ENCODE measurements at regions not wholly inside any gene's neighbourhood (a gene's known extent, or its start where the extent isn't known, plus 50 kb on each side); places are given as distances from the start of the nearest gene placed in this dataset.

DNA sequence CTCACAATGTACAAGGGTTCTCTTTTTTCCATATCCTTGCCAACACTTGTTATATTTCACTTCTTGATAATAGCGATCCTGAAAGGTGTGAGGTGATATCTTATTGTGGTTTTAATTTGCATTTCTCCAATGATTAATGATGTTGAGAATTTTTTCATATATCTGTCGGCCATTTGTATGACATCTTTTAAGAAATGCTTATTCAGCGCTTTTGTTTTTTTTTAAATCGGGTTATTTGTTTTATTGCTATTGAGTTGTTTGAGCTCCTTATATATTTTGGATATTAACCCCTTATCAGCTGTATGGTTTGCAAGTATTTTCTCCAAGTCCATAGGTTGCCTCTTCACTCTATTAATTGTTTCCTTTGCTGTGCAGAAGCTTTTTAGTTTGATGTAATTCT, 218.8 kb downstream of the MTERF1 start:
- Histone ChIP-seq H3K27me3 (no peaks in the 10 kb centered on the region), H3K36me3 (no peaks in the 10 kb centered on the region), H3K4me3 (no peak overlapping the region), H3K9me3 (no peaks in the 10 kb centered on the region), H3K4me1 (no peaks in the 10 kb centered on the region), H3K27ac (no peak overlapping the region)
- DNase-seq (no peak), FAIRE-seq (no peak), ATAC-seq (no peak)
- TF ChIP-seq, protein P1, sequence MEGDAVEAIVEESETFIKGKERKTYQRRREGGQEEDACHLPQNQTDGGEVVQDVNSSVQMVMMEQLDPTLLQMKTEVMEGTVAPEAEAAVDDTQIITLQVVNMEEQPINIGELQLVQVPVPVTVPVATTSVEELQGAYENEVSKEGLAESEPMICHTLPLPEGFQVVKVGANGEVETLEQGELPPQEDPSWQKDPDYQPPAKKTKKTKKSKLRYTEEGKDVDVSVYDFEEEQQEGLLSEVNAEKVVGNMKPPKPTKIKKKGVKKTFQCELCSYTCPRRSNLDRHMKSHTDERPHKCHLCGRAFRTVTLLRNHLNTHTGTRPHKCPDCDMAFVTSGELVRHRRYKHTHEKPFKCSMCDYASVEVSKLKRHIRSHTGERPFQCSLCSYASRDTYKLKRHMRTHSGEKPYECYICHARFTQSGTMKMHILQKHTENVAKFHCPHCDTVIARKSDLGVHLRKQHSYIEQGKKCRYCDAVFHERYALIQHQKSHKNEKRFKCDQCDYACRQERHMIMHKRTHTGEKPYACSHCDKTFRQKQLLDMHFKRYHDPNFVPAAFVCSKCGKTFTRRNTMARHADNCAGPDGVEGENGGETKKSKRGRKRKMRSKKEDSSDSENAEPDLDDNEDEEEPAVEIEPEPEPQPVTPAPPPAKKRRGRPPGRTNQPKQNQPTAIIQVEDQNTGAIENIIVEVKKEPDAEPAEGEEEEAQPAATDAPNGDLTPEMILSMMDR (IDR thresholded peaks at IDR 0.05) = no peak
- WGBS, 2 donors = 85 to 87% methylated on average over 4 of the region's 4 CpGs
- intact Hi-C loops (cut with DNase I) = no loop called here

DNA sequence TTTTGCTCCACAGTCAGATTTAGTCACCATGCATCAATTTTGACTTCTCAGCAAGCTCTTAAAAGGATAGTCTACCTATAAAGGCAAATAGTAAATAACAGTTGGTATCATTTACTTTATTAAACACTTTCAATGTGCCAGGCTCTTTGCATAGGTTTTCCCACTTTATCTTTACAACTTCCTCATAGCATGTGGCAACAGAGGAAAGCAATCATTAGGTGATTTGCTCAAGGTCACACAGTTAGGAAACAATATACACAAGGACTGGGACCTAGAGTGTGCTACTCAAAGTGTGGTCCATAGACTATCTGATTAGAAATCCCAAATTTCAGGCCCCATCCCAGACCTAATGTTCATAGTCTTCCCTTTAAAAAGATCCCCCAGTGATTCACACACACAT, 212.3 kb downstream of the MTERF1 start:
- Histone ChIP-seq H3K27ac (no peak overlapping the region), H3K27me3 (no peaks in the 10 kb centered on the region), H3K36me3 (no peaks in the 10 kb centered on the region), H3K9me3 (no peaks in the 10 kb centered on the region), H3K4me1 (no peaks in the 10 kb centered on the region), H3K4me3 (no peak overlapping the region)
- TF ChIP-seq, protein P1 (IDR thresholded peaks at IDR 0.05) = no peak
- DNase-seq (no peak), ATAC-seq (no peak), FAIRE-seq (no peak)
- intact Hi-C loops (cut with DNase I) = no loop called here

DNA sequence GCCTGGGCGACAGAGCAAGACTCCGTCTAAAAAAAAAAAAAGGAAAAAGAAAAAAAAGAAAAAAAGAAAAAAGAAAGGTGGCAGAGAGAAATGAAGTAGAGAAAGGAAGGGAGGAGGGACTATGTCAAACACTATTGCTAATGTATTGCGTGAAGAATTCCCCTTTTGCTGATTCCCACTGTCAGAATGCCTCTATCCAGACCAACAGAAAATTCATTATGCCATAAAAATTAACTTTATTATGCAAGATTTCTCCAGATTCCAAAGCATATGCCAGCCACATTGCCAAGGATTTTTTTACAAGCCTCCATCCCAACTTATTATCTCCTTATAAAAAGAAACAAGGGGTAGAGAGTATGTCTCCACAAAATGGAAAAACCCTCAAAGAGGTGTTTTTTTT, 209.3 kb downstream of the MTERF1 start:
- Histone ChIP-seq H3K27ac (no peak overlapping the region), H3K4me1 (no peaks in the 10 kb centered on the region), H3K9me3 (no peaks in the 10 kb centered on the region), H3K27me3 (no peaks in the 10 kb centered on the region), H3K4me3 (no peak overlapping the region), H3K36me3 (no peaks in the 10 kb centered on the region)
- WGBS, 2 donors = 80 to 90% methylated on average over 3 of the region's 3 CpGs
- DNase-seq (no peak), ATAC-seq (no peak), FAIRE-seq (no peak)
- intact Hi-C loops (cut with DNase I) = no loop called here
- TF ChIP-seq, protein P1 (IDR thresholded peaks at IDR 0.05) = no peak

DNA sequence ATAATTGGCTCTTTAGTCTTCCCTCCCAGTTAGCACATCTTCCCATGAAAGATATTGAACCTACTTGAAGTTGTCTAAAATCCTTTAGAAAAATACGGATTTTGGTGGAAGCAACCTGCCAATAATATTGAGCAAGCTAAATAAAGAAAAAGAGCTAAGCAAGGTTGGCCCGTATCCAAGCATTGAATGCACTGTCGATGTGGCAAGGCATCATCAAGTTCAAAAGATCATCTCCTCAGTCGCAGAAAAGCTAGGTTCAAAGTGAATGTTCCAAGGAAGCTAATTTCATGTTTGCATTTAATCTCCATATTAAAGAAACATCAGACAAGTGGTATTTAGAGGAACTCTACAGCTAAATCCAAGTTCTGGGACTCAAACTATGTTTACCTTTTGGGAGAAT, 206.0 kb downstream of the MTERF1 start:
- TF ChIP-seq, protein P1 (IDR thresholded peaks at IDR 0.05) = no peak
- Histone ChIP-seq H3K4me1 (no peaks in the 10 kb centered on the region), H3K36me3 (no peaks in the 10 kb centered on the region), H3K9me3 (no peaks in the 10 kb centered on the region), H3K4me3 (no peak overlapping the region), H3K27me3 (no peaks in the 10 kb centered on the region), H3K27ac (no peak overlapping the region)
- 64 to 66% methylated on average over 4 of the region's 4 CpGs for WGBS, 2 donors
- ATAC-seq (no peak), FAIRE-seq (no peak), DNase-seq (no peak)
- intact Hi-C loops (cut with DNase I) = no loop called here

DNA sequence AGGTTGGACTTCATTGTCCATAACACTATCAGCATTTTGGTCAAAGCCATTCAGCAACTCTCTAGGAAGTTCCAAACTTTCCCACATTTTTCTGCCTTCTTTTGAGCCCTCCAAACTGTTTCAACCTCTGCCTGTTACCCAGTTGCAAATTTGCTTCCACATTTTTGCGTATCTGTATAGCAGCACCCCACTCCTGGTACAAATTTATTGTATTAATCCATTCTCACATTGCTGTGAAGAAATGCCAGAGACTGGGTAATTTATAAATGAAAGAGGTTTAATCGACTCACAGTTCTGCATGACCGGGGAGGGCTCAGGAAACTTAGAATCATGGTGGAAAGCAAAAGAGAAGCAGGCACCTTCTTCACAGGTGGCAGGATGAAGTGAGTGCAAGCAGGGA, 198.8 kb downstream of the MTERF1 start:
- Histone ChIP-seq H3K4me3 (no peak overlapping the region), H3K36me3 (no peaks in the 10 kb centered on the region), H3K4me1 (no peaks in the 10 kb centered on the region), H3K9me3 (no peaks in the 10 kb centered on the region), H3K27me3 (no peaks in the 10 kb centered on the region), H3K27ac (no peak overlapping the region)
- no peak for ATAC-seq
- no peak for FAIRE-seq
- TF ChIP-seq, protein P1 (IDR thresholded peaks at IDR 0.05) = no peak
- WGBS, 2 donors = 85 to 92% methylated on average over 3 of the region's 3 CpGs
- intact Hi-C loops (cut with DNase I) = no loop called here
- DNase-seq = no peak
